ENCODE measurements at regions not wholly inside any gene's neighbourhood (a gene's known extent, or its start where the extent isn't known, plus 50 kb on each side); places are given as distances from the start of the nearest gene placed in this dataset.
"Not testable (repeated sequence)": the region's sequence is repeated elsewhere in the genome, so short reads cannot be mapped to it uniquely, and the experiment has no call there.

- not testable (repeated sequence) for TF ChIP-seq CTCF (IDR thresholded peaks at IDR 0.05; ENCODE audit: insufficient read depth, low read length, poor library complexity, severe bottlenecking); EZH2phosphoT487 (conservative IDR thresholded peaks at IDR 0.05; ENCODE audit: low read length)
These were observed 176.9 kb upstream of the FBXL17 start for GRCh38 chr5:108558840-108559239.

All from SU-DHL-6 (cell line).